ENCODE measurements at regions not wholly inside any gene's neighbourhood (a gene's known extent, or its start where the extent isn't known, plus 50 kb on each side); places are given as distances from the start of the nearest gene placed in this dataset.
"Not testable (repeated sequence)": the region's sequence is repeated elsewhere in the genome, so short reads cannot be mapped to it uniquely, and the experiment has no call there.

- DNase-seq (ENCODE audit: low read depth) = no peak
These were observed 185.9 kb downstream of the AVL9 start for GRCh38 chr7:32681174-32681518.

- no peak for DNase-seq (ENCODE audit: low read depth)
These were observed 185.2 kb downstream of the AVL9 start for GRCh38 chr7:32680259-32681173.

DNA sequence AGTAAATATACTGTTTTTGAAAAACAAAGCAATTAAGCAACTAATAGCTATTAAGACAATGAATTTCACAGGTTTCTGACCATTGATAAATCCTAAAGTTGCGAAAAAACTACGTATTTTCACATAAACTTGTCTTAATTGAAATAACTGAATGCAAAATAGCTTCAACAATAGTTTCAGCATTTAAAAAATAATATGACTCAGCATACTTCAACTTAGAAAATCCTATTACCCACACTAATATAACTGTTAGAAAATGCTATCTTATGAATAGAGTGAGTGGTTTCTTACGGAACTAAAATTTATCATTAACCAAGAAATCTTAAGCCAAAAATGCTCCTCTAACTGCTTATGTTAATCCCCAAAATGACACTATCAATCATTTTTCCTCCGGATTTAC is 183.9 kb downstream of the AVL9 start:
- no peak for DNase-seq (ENCODE audit: low read depth)

DNA sequence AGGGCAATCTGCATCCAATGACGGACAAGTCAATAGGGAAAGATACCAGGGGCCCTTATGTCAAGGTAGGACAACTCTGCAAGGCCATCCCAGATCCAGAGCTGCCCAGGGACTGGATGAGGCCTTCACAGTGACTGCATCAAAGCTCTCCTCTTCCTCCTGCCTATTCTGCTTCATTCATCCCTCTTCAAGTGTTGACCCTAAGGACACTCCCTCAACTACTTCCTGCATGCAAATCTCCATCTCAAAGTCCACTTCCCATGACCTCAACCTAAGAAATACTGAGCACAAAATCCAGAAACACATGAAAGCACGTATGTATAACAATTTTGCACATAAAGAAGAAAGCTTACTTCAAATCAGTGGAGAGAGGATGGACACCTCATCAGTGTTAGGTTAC is 182.3 kb downstream of the AVL9 start:
- no peak for DNase-seq (ENCODE audit: low read depth)

DNA sequence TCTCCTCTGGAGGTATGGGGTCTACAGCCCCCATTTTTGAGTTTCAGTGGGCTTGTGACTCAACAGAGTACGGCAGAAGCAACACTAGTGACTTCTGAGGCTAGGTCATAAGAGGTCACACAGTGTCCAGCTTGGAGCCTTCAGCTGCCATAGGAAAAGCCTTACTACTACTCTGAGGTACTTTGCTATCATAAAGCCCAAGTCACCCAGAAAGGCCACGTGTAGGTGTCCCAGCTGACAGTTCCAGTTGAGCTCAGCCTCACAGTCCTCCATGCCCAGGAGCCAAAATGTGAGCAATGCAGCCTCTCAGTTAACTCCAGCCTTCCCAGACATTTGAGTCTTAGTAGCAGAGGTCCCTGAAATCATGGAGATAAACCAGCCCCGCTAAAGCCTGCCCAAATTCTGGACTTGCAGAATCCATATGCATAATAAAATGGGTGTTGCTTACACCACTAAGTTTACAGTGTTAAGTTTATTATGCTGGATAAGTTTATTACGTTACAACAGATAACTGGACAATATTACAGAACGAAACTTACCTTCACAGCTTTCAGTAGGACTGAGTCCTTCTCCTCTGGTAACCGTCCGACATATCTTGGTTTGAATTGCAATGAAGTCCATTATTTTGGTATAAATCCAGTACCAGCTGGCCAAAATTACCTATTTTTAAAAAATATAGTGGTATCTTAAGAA is 181.1 kb downstream of the AVL9 start:
- no peak for DNase-seq (ENCODE audit: low read depth)

DNA sequence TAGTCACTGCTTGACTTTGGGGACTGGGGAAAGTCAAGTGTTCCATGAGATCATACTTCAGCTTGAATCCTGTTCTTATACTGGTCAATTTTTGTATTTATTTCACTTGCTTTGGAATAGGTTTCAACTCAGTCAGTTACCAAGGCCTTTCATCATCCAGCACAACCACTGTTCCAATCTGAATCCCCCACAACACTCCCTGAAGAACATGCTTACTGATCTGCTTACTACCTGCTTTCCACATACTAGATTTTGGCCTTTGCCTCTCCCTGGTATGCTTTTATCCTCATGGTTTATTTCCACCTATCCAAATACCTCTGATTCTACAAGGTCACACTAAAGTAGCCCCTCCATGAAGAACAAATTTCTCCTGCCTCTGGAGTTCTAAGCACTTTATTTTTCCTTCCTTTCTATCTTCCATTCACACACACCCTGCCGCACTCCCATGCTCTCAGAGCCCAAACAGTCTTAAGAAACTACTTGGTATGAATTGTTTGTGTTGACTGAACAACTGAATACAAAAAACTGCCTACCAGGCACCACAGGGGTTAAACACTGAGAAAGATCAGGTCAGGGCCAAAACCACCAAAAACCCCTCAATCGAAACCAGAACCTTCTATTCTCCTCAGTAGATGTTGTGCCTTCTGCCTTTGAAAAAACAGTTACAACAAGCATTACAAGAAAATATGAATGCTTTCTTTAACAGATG is 178.1 kb downstream of the AVL9 start:
- no peak for DNase-seq (ENCODE audit: low read depth)

- DNase-seq (ENCODE audit: low read depth) = no peak
These were observed 175.1 kb downstream of the AVL9 start for GRCh38 chr7:32670110-32671025.

DNA sequence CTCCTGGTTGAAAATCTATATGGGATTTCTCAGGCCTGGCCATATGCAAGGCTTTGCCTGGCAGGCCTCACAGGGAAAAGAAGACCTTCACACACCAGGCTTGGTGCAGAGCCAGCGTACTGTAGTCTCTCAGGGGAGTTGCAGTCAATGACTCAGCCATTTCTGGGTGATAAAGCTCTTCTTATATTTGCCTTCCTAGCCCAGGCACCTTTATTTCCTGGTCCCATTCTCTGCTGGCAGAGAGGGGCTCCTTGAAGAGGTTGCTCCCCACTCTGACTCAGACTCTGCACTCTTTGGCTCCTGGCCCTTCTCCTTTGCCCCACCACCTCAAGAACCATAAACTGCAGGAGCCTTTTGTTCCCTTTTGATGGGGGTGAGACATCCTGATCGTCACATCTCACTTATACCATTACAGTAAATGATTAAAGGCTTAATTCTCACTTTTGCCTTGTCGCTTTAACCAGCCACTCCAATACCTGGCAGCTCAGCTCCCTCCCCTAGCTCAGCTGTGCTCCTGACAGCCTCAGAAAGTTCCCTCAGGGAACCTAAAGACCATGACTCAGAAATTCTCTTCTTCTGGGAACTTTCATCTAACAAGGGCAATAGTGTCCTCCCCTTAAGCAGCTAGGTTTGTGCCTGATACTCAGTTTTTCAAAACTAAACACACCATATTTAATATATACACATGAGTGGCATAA is 174.0 kb downstream of the AVL9 start:
- not testable (repeated sequence) for DNase-seq (ENCODE audit: low read depth)

- not testable (repeated sequence) for DNase-seq (ENCODE audit: low read depth)
These were observed 173.3 kb downstream of the AVL9 start for GRCh38 chr7:32668387-32669097.

- DNase-seq (ENCODE audit: low read depth) = not testable (repeated sequence)
These were observed 172.3 kb downstream of the AVL9 start for GRCh38 chr7:32667586-32667985.

- DNase-seq (ENCODE audit: low read depth) = not testable (repeated sequence)
These were observed 168.5 kb downstream of the AVL9 start for GRCh38 chr7:32663805-32664211.

- not testable (repeated sequence) for DNase-seq (ENCODE audit: low read depth)
These were observed 167.2 kb downstream of the AVL9 start for GRCh38 chr7:32662509-32662908.

GRCh38 chr7:32661929-32662328 is 166.6 kb downstream of the AVL9 start:
- DNase-seq (ENCODE audit: low read depth) = no peak

GRCh38 chr7:32661501-32661900 is 166.2 kb downstream of the AVL9 start:
- DNase-seq (ENCODE audit: low read depth) = no peak

DNA sequence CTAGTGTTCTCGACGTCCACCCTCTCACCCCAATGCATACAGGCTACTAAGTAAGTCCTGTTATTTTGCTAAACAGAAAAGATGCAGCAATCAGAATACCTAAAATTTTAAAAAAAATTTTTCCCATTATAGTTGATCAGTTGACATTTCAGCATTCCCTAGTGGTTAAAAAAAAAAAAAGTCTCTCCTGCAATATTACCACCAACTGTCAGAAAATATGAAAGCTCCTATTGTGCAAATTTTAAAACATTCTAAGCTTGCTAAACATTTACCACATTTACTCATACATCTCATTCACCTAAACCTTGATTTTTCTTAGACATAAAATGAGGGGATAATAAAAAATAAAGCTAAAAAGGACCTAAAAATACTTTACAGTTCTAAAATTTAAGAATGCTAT is 165.6 kb downstream of the AVL9 start:
- no peak for DNase-seq (ENCODE audit: low read depth)

DNA sequence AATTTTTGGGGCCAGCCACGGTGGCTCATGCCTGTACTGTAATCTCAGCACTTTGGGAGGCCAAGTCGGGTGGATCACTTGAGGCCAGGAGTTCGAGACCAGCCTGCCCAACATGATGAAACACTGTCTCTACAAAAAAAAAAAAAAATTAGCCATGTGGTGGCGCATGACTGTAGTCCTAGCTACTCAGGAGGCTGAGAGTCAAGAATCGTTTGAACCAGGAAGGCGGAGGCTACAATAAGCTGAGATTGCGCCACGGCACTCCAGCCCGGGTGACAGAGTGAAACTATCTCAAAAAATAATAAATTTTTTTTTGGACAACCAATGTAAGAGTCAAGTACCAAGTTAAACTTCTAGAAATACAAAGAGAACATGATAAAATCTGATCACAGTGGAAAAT is 164.6 kb downstream of the AVL9 start:
- no peak for DNase-seq (ENCODE audit: low read depth)

- DNase-seq (ENCODE audit: low read depth) = no peak
These were observed 163.2 kb downstream of the AVL9 start for GRCh38 chr7:32658467-32658869.

DNA sequence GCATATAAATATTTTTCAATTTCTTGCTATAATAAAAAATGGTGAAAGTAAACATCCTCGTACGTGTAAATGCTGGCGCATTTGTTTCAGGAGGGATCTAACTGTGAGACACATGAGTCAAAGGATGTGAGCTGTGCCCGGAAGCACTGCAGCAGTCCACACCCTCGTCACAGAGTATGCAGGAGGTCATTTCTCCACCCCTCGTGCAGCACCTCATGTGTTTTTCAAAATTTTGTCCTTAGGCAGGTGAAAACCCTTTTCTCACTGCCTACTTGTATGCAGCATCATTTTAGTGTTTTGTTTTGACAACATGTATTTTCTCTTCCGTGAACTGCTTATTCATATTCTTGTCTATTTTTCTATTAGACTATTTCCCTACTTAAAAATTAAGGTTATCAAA is 162.7 kb downstream of the AVL9 start:
- no peak for DNase-seq (ENCODE audit: low read depth)

DNA sequence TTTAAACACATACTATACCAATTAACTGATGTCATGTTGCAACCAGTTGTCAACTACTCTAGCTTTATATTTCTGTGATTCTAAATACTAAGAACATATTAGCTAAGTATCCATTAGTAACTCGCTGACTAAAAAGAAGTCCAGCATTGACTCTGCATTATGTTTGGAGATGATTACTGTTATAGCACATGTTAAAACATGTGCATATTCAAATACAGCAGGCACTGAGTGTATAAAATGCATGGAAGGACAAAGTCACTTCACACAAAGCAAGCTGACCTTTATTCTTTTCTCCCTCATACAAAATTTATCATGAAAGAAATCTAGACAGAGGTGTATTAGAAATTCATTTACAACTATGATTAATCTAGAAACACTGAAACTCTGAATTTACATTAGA is 159.3 kb downstream of the AVL9 start:
- not testable (repeated sequence) for DNase-seq (ENCODE audit: low read depth)

- not testable (repeated sequence) for DNase-seq (ENCODE audit: low read depth)
These were observed 155.1 kb downstream of the AVL9 start for GRCh38 chr7:32650356-32650755.
